ENCODE measurements at regions not wholly inside any gene's neighbourhood (a gene's known extent, or its start where the extent isn't known, plus 50 kb on each side); places are given as distances from the start of the nearest gene placed in this dataset.
A peak's percentile ranks its signal among the peaks of the same experiment; 100 is the strongest.

DNA sequence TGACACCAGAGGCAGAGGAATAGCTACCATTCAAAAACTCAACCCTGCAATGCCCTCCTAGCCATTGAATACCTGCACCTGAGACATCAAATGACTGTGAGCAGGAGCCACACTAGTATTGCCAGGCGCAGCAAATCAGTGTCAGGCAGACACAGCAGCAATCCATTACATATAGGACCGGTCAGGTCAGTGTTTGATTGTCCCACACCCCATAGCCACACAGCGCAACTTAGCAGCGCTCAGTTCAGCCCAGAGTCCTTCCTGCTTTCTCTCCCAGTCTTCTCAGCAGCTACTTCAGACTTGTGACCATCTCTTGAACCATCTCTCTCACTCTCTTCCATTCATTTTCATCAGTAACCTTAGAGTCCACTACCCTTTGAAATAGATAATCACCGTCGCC is 181.6 kb upstream of the GPR12 start:
- Histone ChIP-seq H3K79me2 (no peaks in the 10 kb centered on the region), H3K4me3 (no peak overlapping the region), H3K4me1 (ENCODE audit: insufficient read depth) (peaks cover 4% of the 10 kb centered on the region), H3K9me3 (ENCODE audit: low read depth) (no peaks in the 10 kb centered on the region), H3K9me2 (replicated peaks; ENCODE audit: insufficient read depth) (no peaks in the 10 kb centered on the region), H3K27ac (no peak overlapping the region), H3K36me3 (replicated peaks; ENCODE audit: insufficient read depth, low read depth) (no peaks in the 10 kb centered on the region), H3K27me3 (no peaks in the 10 kb centered on the region), H3K4me2 (no peak overlapping the region), H2AFZ (no peak overlapping the region), H4K20me1 (ENCODE audit: insufficient read depth, poor library complexity, severe bottlenecking) (no peaks in the 10 kb centered on the region)
- DNase-seq (ENCODE audit: low spot score), result no peak
- 86% methylated on average over 6 of the region's 6 CpGs for WGBS (ENCODE audit: low lambda C conversion rate, missing lambda C conversion rate)
- TF ChIP-seq EZH2phosphoT487 (IDR thresholded peaks at IDR 0.05; ENCODE audit: low read depth, severe bottlenecking, unreplicated experiment), result no peak
- TF ChIP-seq, protein P1, sequence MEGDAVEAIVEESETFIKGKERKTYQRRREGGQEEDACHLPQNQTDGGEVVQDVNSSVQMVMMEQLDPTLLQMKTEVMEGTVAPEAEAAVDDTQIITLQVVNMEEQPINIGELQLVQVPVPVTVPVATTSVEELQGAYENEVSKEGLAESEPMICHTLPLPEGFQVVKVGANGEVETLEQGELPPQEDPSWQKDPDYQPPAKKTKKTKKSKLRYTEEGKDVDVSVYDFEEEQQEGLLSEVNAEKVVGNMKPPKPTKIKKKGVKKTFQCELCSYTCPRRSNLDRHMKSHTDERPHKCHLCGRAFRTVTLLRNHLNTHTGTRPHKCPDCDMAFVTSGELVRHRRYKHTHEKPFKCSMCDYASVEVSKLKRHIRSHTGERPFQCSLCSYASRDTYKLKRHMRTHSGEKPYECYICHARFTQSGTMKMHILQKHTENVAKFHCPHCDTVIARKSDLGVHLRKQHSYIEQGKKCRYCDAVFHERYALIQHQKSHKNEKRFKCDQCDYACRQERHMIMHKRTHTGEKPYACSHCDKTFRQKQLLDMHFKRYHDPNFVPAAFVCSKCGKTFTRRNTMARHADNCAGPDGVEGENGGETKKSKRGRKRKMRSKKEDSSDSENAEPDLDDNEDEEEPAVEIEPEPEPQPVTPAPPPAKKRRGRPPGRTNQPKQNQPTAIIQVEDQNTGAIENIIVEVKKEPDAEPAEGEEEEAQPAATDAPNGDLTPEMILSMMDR (IDR thresholded peaks at IDR 0.05; ENCODE audit: poor library complexity), result no peak
- no peak for TF ChIP-seq EZH2 (IDR thresholded peaks at IDR 0.05; ENCODE audit: borderline replicate concordance)

DNA sequence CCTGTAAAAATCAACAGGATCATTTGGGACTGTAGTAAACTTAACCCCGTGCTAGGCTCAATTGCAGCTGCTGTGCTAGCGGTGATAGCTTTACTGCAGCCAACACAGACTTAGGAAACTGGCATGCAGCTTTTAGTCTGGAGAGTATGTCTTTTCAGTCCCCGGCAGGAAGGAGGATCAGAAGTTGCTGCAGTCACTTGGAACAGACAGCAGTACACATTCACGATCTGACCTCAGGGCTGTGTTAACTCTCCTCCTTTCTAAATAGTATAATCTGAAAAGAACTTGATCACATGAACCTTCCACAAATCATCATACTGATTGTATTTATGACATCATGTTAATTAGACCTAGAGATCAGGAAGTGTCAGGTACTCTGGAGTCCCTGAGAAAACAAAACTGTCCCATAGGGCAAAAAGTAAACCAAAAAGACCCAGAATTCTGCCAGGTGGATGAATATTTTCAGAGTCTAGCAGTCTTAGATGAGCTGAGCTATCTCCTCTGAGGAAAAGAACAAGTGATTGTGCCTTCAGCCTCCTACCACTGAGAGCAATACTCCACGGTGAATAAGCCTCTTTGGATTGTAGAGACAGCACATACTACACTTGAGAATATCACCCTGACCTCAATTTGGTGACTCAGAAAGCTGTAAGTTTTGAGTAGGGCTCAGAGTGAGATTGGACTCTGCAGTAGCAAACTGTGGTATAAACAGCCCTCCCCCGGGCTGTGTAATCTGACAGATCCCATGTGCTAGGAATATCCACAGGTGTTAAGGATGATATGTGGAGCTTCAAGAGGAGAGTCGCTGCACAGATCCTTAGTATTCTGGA is 181.0 kb upstream of the GPR12 start:
- H4K20me1 ChIP-seq (ENCODE audit: insufficient read depth, poor library complexity, severe bottlenecking), result no peaks in the 10 kb centered on the region
- H3K36me3 ChIP-seq (replicated peaks; ENCODE audit: insufficient read depth, low read depth), result no peaks in the 10 kb centered on the region
- H3K79me2 ChIP-seq, result no peaks in the 10 kb centered on the region
- H3K27ac ChIP-seq, result peak overlapping the region; percentile 55
- WGBS (ENCODE audit: low lambda C conversion rate, missing lambda C conversion rate), result 63% methylated on average over 7 of the region's 7 CpGs
- no peak overlapping the region for H3K4me3 ChIP-seq
- DNase-seq (ENCODE audit: low spot score), result peak; percentile 52
- H3K4me2 ChIP-seq, result peak overlapping the region; percentile 33
- peaks cover 4% of the 10 kb centered on the region for H3K4me1 ChIP-seq (ENCODE audit: insufficient read depth)
- H3K9me3 ChIP-seq (ENCODE audit: low read depth), result no peaks in the 10 kb centered on the region
- no peak overlapping the region for H2AFZ ChIP-seq
- no peaks in the 10 kb centered on the region for H3K9me2 ChIP-seq (replicated peaks; ENCODE audit: insufficient read depth)
- TF ChIP-seq EZH2 (IDR thresholded peaks at IDR 0.05; ENCODE audit: borderline replicate concordance), result no peak
- TF ChIP-seq, protein P1 (IDR thresholded peaks at IDR 0.05; ENCODE audit: poor library complexity), result no peak
- no peak for TF ChIP-seq EZH2phosphoT487 (IDR thresholded peaks at IDR 0.05; ENCODE audit: low read depth, severe bottlenecking, unreplicated experiment)
- H3K27me3 ChIP-seq, result no peaks in the 10 kb centered on the region

DNA sequence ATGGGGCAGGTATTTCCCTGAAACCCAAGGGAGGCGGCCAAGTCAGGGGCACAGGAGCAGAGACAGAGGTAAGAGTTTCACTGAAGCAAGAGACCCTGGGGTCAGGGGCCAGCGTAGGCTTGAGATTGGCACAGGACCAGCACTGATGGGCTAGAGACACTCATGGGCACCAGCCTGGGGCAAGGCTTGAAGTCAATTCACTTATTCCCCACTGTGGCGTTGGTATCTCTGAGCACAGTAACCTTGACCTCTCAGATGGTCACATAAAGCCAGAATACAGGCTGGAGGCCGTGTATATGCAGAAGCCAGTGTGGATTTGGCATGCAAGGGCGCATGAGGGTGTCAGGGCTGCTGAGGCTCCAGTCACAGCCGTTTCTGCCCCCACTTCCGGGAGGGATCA is 173.5 kb upstream of the GPR12 start:
- no peak overlapping the region for H3K27ac ChIP-seq
- no peaks in the 10 kb centered on the region for H4K20me1 ChIP-seq (ENCODE audit: insufficient read depth, poor library complexity, severe bottlenecking)
- 80% methylated on average over 7 of the region's 7 CpGs for WGBS (ENCODE audit: low lambda C conversion rate, missing lambda C conversion rate)

More for the DNA sequence above, 173.5 kb upstream of the GPR12 start:
- no peaks in the 10 kb centered on the region for H3K4me1 ChIP-seq (ENCODE audit: insufficient read depth)
- H3K9me2 ChIP-seq (replicated peaks; ENCODE audit: insufficient read depth), result no peaks in the 10 kb centered on the region
- no peak for DNase-seq (ENCODE audit: low spot score)
- no peak overlapping the region for H3K4me2 ChIP-seq
- H3K9me3 ChIP-seq (ENCODE audit: low read depth), result no peaks in the 10 kb centered on the region
- H3K27me3 ChIP-seq, result no peaks in the 10 kb centered on the region
- TF ChIP-seq, protein P1 (IDR thresholded peaks at IDR 0.05; ENCODE audit: poor library complexity), result no peak
- TF ChIP-seq EZH2 (IDR thresholded peaks at IDR 0.05; ENCODE audit: borderline replicate concordance) (no peak), EZH2phosphoT487 (IDR thresholded peaks at IDR 0.05; ENCODE audit: low read depth, severe bottlenecking, unreplicated experiment) (no peak)
- no peak overlapping the region for H3K4me3 ChIP-seq
- H3K79me2 ChIP-seq, result no peaks in the 10 kb centered on the region
- no peak overlapping the region for H2AFZ ChIP-seq
- no peaks in the 10 kb centered on the region for H3K36me3 ChIP-seq (replicated peaks; ENCODE audit: insufficient read depth, low read depth)
